Activated CD4-positive, alpha-beta memory T cell treated with anti-CD3 and anti-CD28 coated beads for 36 hours (primary cell): ENCODE measurements at regions not wholly inside any gene's neighbourhood (a gene's known extent, or its start where the extent isn't known, plus 50 kb on each side); places are given as distances from the start of the nearest gene placed in this dataset.
"Not testable (repeated sequence)": the region's sequence is repeated elsewhere in the genome, so short reads cannot be mapped to it uniquely, and the experiment has no call there.

Experiments used
- CTCF ChIA-PET: fragments of 350-600 bp; sonication (Branson Sonifier 250); formaldehyde crosslinking; loops from one replicate; lab custom pipeline; 2021; ENCODE audit warnings: antibody characterized with exemption, inconsistent platforms; lab: Charles Lee
- POLR2A ChIA-PET: fragments of 350-600 bp; sonication (Branson Sonifier 250); formaldehyde crosslinking; loops from one replicate; lab custom pipeline; 2021; ENCODE audit warnings: antibody characterized with exemption; lab: Charles Lee
- DNase-seq: peaks from one replicate; pipeline ENCODE4 v3.0.0-alpha.2; 2020
- H3K27ac Mint-ChIP-seq: one replicate; pipeline ENCODE4 v1.8.0; 2021; ENCODE audit warnings: mixed read lengths
- H3K27me3 Mint-ChIP-seq: one replicate; pipeline ENCODE4 v1.8.0; 2021; ENCODE audit warnings: mixed read lengths
- H3K36me3 Mint-ChIP-seq: one replicate; pipeline ENCODE4 v1.8.0; 2021; ENCODE audit warnings: mixed read lengths
- H3K4me1 Mint-ChIP-seq: one replicate; pipeline ENCODE4 v1.8.0; 2021; ENCODE audit warnings: low read depth, mixed read lengths
- H3K4me3 Mint-ChIP-seq: one replicate; pipeline ENCODE4 v1.8.0; 2021; ENCODE audit warnings: mild to moderate bottlenecking, mixed read lengths
- H3K9me3 Mint-ChIP-seq: one replicate; pipeline ENCODE4 v1.8.0; 2021; ENCODE audit warnings: mixed read lengths
- intact Hi-C: fragments of 100-400 bp; cut with micrococcal nuclease; formaldehyde crosslinking; loops from one replicate; pipeline ENCODE4 v1.15.1; 2023

- DNase-seq, H3K4me3 Mint-ChIP-seq, H3K9me3 Mint-ChIP-seq, H3K36me3 Mint-ChIP-seq, CTCF ChIA-PET, H3K27ac Mint-ChIP-seq, intact Hi-C loops, POLR2A ChIA-PET, H3K4me1 Mint-ChIP-seq, H3K27me3 Mint-ChIP-seq: not testable (repeated sequence)
These were observed 178.2 kb upstream of the ZNG1F start for GRCh38 chr9:41367301-41367700.

GRCh38 chr9:41361790-41362189 lies 172.7 kb upstream of the ZNG1F start:
- DNase-seq, POLR2A ChIA-PET, intact Hi-C loops, H3K4me3 Mint-ChIP-seq, H3K36me3 Mint-ChIP-seq, H3K4me1 Mint-ChIP-seq, H3K9me3 Mint-ChIP-seq, CTCF ChIA-PET, H3K27me3 Mint-ChIP-seq, H3K27ac Mint-ChIP-seq: not testable (repeated sequence)

- intact Hi-C loops, H3K36me3 Mint-ChIP-seq, H3K9me3 Mint-ChIP-seq, POLR2A ChIA-PET, H3K4me1 Mint-ChIP-seq, CTCF ChIA-PET, H3K27me3 Mint-ChIP-seq: not testable (repeated sequence)
- Mint-ChIP-seq H3K27ac (peak overlapping the region; percentile 88), H3K4me3 (peak overlapping the region; percentile 97)
- peak; percentile 52 for DNase-seq
These were observed 170.0 kb upstream of the ZNG1F start for GRCh38 chr9:41359116-41359515.

- peak; percentile 91 for DNase-seq
- H3K4me1 Mint-ChIP-seq, POLR2A ChIA-PET: not testable (repeated sequence)
These were observed 169.6 kb upstream of the ZNG1F start for GRCh38 chr9:41358682-41359081.

GRCh38 chr9:41357918-41358404 lies 168.8 kb upstream of the ZNG1F start:
- CTCF ChIA-PET, H3K9me3 Mint-ChIP-seq, H3K36me3 Mint-ChIP-seq, H3K4me1 Mint-ChIP-seq, H3K27me3 Mint-ChIP-seq, intact Hi-C loops, POLR2A ChIA-PET: not testable (repeated sequence)
- H3K4me3 Mint-ChIP-seq: peak overlapping the region; percentile 97
- H3K27ac Mint-ChIP-seq: peak overlapping the region; percentile 87
- DNase-seq: peak; percentile 26

More at GRCh38 chr9:41358682-41359081, 169.6 kb upstream of the ZNG1F start:
- H3K9me3 Mint-ChIP-seq, CTCF ChIA-PET, H3K27me3 Mint-ChIP-seq, intact Hi-C loops, H3K36me3 Mint-ChIP-seq: not testable (repeated sequence)
- H3K27ac Mint-ChIP-seq: peak overlapping the region; percentile 88
- H3K4me3 Mint-ChIP-seq: peak overlapping the region; percentile 97

- POLR2A ChIA-PET, H3K36me3 Mint-ChIP-seq, H3K27me3 Mint-ChIP-seq, H3K27ac Mint-ChIP-seq, intact Hi-C loops, CTCF ChIA-PET, H3K9me3 Mint-ChIP-seq, H3K4me1 Mint-ChIP-seq: not testable (repeated sequence)
- H3K4me3 Mint-ChIP-seq: peak overlapping the region; percentile 97
- peak; percentile 9 for DNase-seq
These were observed 168.2 kb upstream of the ZNG1F start for GRCh38 chr9:41357350-41357748.

GRCh38 chr9:41356588-41357349 lies 167.7 kb upstream of the ZNG1F start:
- H3K27ac Mint-ChIP-seq: peak overlapping the region; percentile 82
- CTCF ChIA-PET, POLR2A ChIA-PET, H3K4me1 Mint-ChIP-seq, intact Hi-C loops, H3K9me3 Mint-ChIP-seq, H3K36me3 Mint-ChIP-seq, H3K27me3 Mint-ChIP-seq: not testable (repeated sequence)
- H3K4me3 Mint-ChIP-seq: peak overlapping the region; percentile 73
- peak; percentile 93 for DNase-seq

- H3K27me3 Mint-ChIP-seq, H3K4me3 Mint-ChIP-seq, H3K36me3 Mint-ChIP-seq, DNase-seq, H3K4me1 Mint-ChIP-seq, intact Hi-C loops, POLR2A ChIA-PET, CTCF ChIA-PET, H3K9me3 Mint-ChIP-seq: not testable (repeated sequence)
- H3K27ac Mint-ChIP-seq: peak overlapping the region; percentile 28
These were observed 166.8 kb upstream of the ZNG1F start for GRCh38 chr9:41355712-41356450.

- H3K27me3 Mint-ChIP-seq, H3K4me1 Mint-ChIP-seq, intact Hi-C loops, H3K36me3 Mint-ChIP-seq, POLR2A ChIA-PET, H3K9me3 Mint-ChIP-seq, CTCF ChIA-PET: not testable (repeated sequence)
- peak; percentile 49 for DNase-seq
- peak overlapping the region; percentile 75 for H3K4me3 Mint-ChIP-seq
- peak overlapping the region; percentile 83 for H3K27ac Mint-ChIP-seq
These were observed 165.9 kb upstream of the ZNG1F start for GRCh38 chr9:41354978-41355377.

GRCh38 chr9:41354060-41354934 lies 165.2 kb upstream of the ZNG1F start:
- Mint-ChIP-seq H3K27ac (peak overlapping the region; percentile 83), H3K4me3 (peak overlapping the region; percentile 69)
- H3K9me3 Mint-ChIP-seq, H3K4me1 Mint-ChIP-seq, intact Hi-C loops, H3K36me3 Mint-ChIP-seq, CTCF ChIA-PET, POLR2A ChIA-PET, H3K27me3 Mint-ChIP-seq: not testable (repeated sequence)
- DNase-seq: peak; percentile 19

- H3K27me3 Mint-ChIP-seq, H3K4me1 Mint-ChIP-seq, intact Hi-C loops, H3K27ac Mint-ChIP-seq, H3K4me3 Mint-ChIP-seq, POLR2A ChIA-PET, CTCF ChIA-PET, DNase-seq, H3K9me3 Mint-ChIP-seq, H3K36me3 Mint-ChIP-seq: not testable (repeated sequence)
These were observed 163.9 kb upstream of the ZNG1F start for GRCh38 chr9:41353026-41353425.

- H3K4me3 Mint-ChIP-seq, H3K9me3 Mint-ChIP-seq, H3K36me3 Mint-ChIP-seq, POLR2A ChIA-PET, DNase-seq, CTCF ChIA-PET, intact Hi-C loops, H3K4me1 Mint-ChIP-seq, H3K27me3 Mint-ChIP-seq, H3K27ac Mint-ChIP-seq: not testable (repeated sequence)
These were observed 163.3 kb upstream of the ZNG1F start for GRCh38 chr9:41352390-41352789.
